ENCODE measurements at regions not wholly inside any gene's neighbourhood (a gene's known extent, or its start where the extent isn't known, plus 50 kb on each side); places are given as distances from the start of the nearest gene placed in this dataset.

GRCh38 chr2:163909411-163910080 lies 173.7 kb upstream of the FIGN start:
- Histone ChIP-seq H3K79me2 (ENCODE audit: control insufficient read depth, insufficient read depth, low read length) (no peaks in the 10 kb centered on the region), H3K27me3 (ENCODE audit: control insufficient read depth, extremely low read depth, insufficient read depth, low read length) (no peaks in the 10 kb centered on the region), H2AFZ (ENCODE audit: control insufficient read depth, low read length) (no peak overlapping the region), H3K4me3 (ENCODE audit: control insufficient read depth in 2 of 3, extremely low read depth in 1 of 3, insufficient read depth in 2 of 3, low read depth in 1 of 3, low read length in 3 of 3) (no peak overlapping the region), H3K9me3 (ENCODE audit: control insufficient read depth, low read depth, low read length) (no peaks in the 10 kb centered on the region), H3K36me3 (ENCODE audit: control insufficient read depth in 2 of 2, extremely low read depth in 1 of 2, insufficient read depth in 2 of 2, low read length in 2 of 2) (no peaks in the 10 kb centered on the region), H3K9ac (ENCODE audit: control insufficient read depth, extremely low read depth, insufficient read depth, low read length) (no peak overlapping the region), H3K4me1 (ENCODE audit: control insufficient read depth, extremely low read depth, insufficient read depth, low read length) (no peaks in the 10 kb centered on the region), H4K20me1 (ENCODE audit: control insufficient read depth, extremely low read depth, insufficient read depth, low read length) (no peaks in the 10 kb centered on the region), H3K4me2 (ENCODE audit: control insufficient read depth, extremely low read depth, insufficient read depth, low read depth, low read length) (no peak overlapping the region), H3K27ac (ENCODE audit: control insufficient read depth, insufficient read depth, low read length) (no peak overlapping the region), H3K9me1 (ENCODE audit: control insufficient read depth, extremely low read depth, insufficient read depth, low read length) (no peaks in the 10 kb centered on the region)
- TF ChIP-seq EZH2 (IDR thresholded peaks at IDR 0.05; ENCODE audit: low read length), result no peak
- TF ChIP-seq CTCF (optimal IDR thresholded peaks at IDR 0.05 in 1 of 3, IDR thresholded peaks at IDR 0.05 in 1 of 3, conservative IDR thresholded peaks at IDR 0.05 in 1 of 3; ENCODE audit: extremely low read depth in 1 of 3, insufficient read depth in 2 of 3, low read length in 3 of 3), result no peak
- dilution Hi-C loops (cut with MboI; ENCODE audit: extremely low pct_ligation_motif_present, low sequenced_read_pairs), result no loop called here
- DNase-seq (ENCODE audit: low read depth, low spot score) (no peak), FAIRE-seq (no peak)

GRCh38 chr2:163906410-163906809 lies 170.6 kb upstream of the FIGN start:
- Histone ChIP-seq H3K4me3 (ENCODE audit: control insufficient read depth in 2 of 3, extremely low read depth in 1 of 3, insufficient read depth in 2 of 3, low read depth in 1 of 3, low read length in 3 of 3) (no peak overlapping the region), H3K27ac (ENCODE audit: control insufficient read depth, insufficient read depth, low read length) (no peak overlapping the region), H3K36me3 (ENCODE audit: control insufficient read depth in 2 of 2, extremely low read depth in 1 of 2, insufficient read depth in 2 of 2, low read length in 2 of 2) (no peaks in the 10 kb centered on the region), H2AFZ (ENCODE audit: control insufficient read depth, low read length) (no peak overlapping the region), H3K27me3 (ENCODE audit: control insufficient read depth, extremely low read depth, insufficient read depth, low read length) (no peaks in the 10 kb centered on the region), H3K9me3 (ENCODE audit: control insufficient read depth, low read depth, low read length) (no peaks in the 10 kb centered on the region), H3K79me2 (ENCODE audit: control insufficient read depth, insufficient read depth, low read length) (no peaks in the 10 kb centered on the region), H3K9me1 (ENCODE audit: control insufficient read depth, extremely low read depth, insufficient read depth, low read length) (no peaks in the 10 kb centered on the region), H3K9ac (ENCODE audit: control insufficient read depth, extremely low read depth, insufficient read depth, low read length) (no peak overlapping the region), H3K4me2 (ENCODE audit: control insufficient read depth, extremely low read depth, insufficient read depth, low read depth, low read length) (no peak overlapping the region), H4K20me1 (ENCODE audit: control insufficient read depth, extremely low read depth, insufficient read depth, low read length) (no peaks in the 10 kb centered on the region), H3K4me1 (ENCODE audit: control insufficient read depth, extremely low read depth, insufficient read depth, low read length) (no peaks in the 10 kb centered on the region)
- DNase-seq (ENCODE audit: low read depth, low spot score) (no peak), FAIRE-seq (no peak)
- TF ChIP-seq CTCF (optimal IDR thresholded peaks at IDR 0.05 in 1 of 3, IDR thresholded peaks at IDR 0.05 in 1 of 3, conservative IDR thresholded peaks at IDR 0.05 in 1 of 3; ENCODE audit: extremely low read depth in 1 of 3, insufficient read depth in 2 of 3, low read length in 3 of 3), result no peak
- TF ChIP-seq EZH2 (IDR thresholded peaks at IDR 0.05; ENCODE audit: low read length), result no peak
- dilution Hi-C loops (cut with MboI; ENCODE audit: extremely low pct_ligation_motif_present, low sequenced_read_pairs), result no loop called here
